Gastrocnemius medialis (tissue), 4 donors: ENCODE measurements at regions not wholly inside any gene's neighbourhood (a gene's known extent, or its start where the extent isn't known, plus 50 kb on each side); places are given as distances from the start of the nearest gene placed in this dataset.

Experiments
- CTCF ChIP-seq, 5 experiments: fragments of 450-650 bp in 3 of 5; fragments of 200-600 bp in 2 of 5; sonication (generic) in 2 of 5; IDR thresholded peaks in 4 of 5; conservative IDR thresholded peaks in 1 of 5; 1 replicate in 4 of 5; 2 replicates in 1 of 5; pipeline ENCODE4 v1.5.1; 2016 to 2019; ENCODE audit warnings: antibody characterized with exemption in 5 of 5, mild to moderate bottlenecking in 3 of 5, moderate library complexity in 3 of 5
- POLR2A ChIP-seq, 2 donors: fragments of 450-650 bp; IDR thresholded peaks; one replicate each; pipeline ENCODE4 v1.6.1; 2017; ENCODE audit warnings: antibody characterized with exemption in 2 of 2, mild to moderate bottlenecking in 2 of 2, moderate library complexity in 2 of 2

DNA sequence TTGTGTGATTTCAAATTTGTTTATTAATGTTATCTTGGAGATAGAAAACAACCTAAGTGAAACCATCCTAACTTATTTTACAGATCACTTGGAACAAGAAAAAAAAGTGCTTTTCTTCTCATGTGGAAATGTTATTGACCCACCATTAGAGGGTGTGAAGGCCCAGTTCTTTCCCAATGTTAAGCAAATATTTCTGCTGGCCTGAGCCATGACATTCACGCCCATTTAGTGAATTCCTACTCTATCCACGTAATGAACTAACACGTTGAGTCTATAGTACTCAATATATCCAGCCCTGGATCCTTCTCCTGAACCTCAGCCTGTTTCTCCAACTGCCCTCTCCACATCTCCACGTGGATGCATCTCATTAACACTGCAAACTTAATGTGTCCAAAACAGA lies 180.6 kb upstream of the ZFP64 start:
- TF ChIP-seq POLR2A (IDR thresholded peaks at IDR 0.05) (no peak), CTCF (IDR thresholded peaks at IDR 0.05 in 4 of 5, conservative IDR thresholded peaks at IDR 0.05 in 1 of 5) (no peak)
